PC-9 (cell line): ENCODE measurements at regions not wholly inside any gene's neighbourhood (a gene's known extent, or its start where the extent isn't known, plus 50 kb on each side); places are given as distances from the start of the nearest gene placed in this dataset.

ENCODE experiments used
- CTCF ChIP-seq: fragments of 200-600 bp; sonication (generic); conservative IDR thresholded peaks from 2 replicates; pipeline ENCODE4 v1.6.1; 2017; ENCODE audit warnings: mixed run types, antibody characterized with exemption, mild to moderate bottlenecking, moderate library complexity
- EZH2 ChIP-seq: fragments of 200-600 bp; sonication (generic); IDR thresholded peaks from 2 replicates; pipeline ENCODE4 v1.8.0; 2017; ENCODE audit warnings: antibody characterized with exemption, low read depth

GRCh38 chr4:123506011-123506695, 109.6 kb downstream of the SPRY1 start:
- TF ChIP-seq EZH2 (no peak), CTCF (no peak)
